ENCODE measurements at regions not wholly inside any gene's neighbourhood (a gene's known extent, or its start where the extent isn't known, plus 50 kb on each side); places are given as distances from the start of the nearest gene placed in this dataset.

- no peak overlapping the region for H3K4me3 Mint-ChIP-seq
- no peak for DNase-seq (ENCODE audit: low spot score)
- no peaks in the 10 kb centered on the region for H3K27me3 Mint-ChIP-seq (ENCODE audit: insufficient read depth)
- no peaks in the 10 kb centered on the region for H3K36me3 Mint-ChIP-seq (ENCODE audit: low read depth)
- no peak overlapping the region for H3K27ac Mint-ChIP-seq
- peaks cover 28% of the 10 kb centered on the region for H3K9me3 Mint-ChIP-seq
- intact Hi-C loops (cut with micrococcal nuclease) = no loop called here
- no peaks in the 10 kb centered on the region for H3K4me1 Mint-ChIP-seq (ENCODE audit: low read depth)
Measured at GRCh38 chr16:62602790-62603189, 566.6 kb upstream of the CDH8 start.

GRCh38 chr16:62597875-62598274 lies 561.6 kb upstream of the CDH8 start:
- peaks cover 33% of the 10 kb centered on the region for H3K9me3 Mint-ChIP-seq
- H3K27me3 Mint-ChIP-seq (ENCODE audit: insufficient read depth) = no peaks in the 10 kb centered on the region
- H3K36me3 Mint-ChIP-seq (ENCODE audit: low read depth) = no peaks in the 10 kb centered on the region
- no peak overlapping the region for H3K4me3 Mint-ChIP-seq
- no peaks in the 10 kb centered on the region for H3K4me1 Mint-ChIP-seq (ENCODE audit: low read depth)
- no peak for DNase-seq (ENCODE audit: low spot score)
- H3K27ac Mint-ChIP-seq = no peak overlapping the region
- intact Hi-C loops (cut with micrococcal nuclease) = no loop called here

GRCh38 chr16:62596584-62596983 lies 560.3 kb upstream of the CDH8 start:
- Mint-ChIP-seq H3K27me3 (ENCODE audit: insufficient read depth) (no peaks in the 10 kb centered on the region), H3K9me3 (peaks cover 29% of the 10 kb centered on the region), H3K4me1 (ENCODE audit: low read depth) (no peaks in the 10 kb centered on the region), H3K27ac (no peak overlapping the region), H3K4me3 (no peak overlapping the region), H3K36me3 (ENCODE audit: low read depth) (no peaks in the 10 kb centered on the region)
- intact Hi-C loops (cut with micrococcal nuclease) = no loop called here
- DNase-seq (ENCODE audit: low spot score) = no peak

GRCh38 chr16:62596125-62596524 lies 559.9 kb upstream of the CDH8 start:
- no peaks in the 10 kb centered on the region for H3K27me3 Mint-ChIP-seq (ENCODE audit: insufficient read depth)
- intact Hi-C loops (cut with micrococcal nuclease) = no loop called here
- no peak overlapping the region for H3K4me3 Mint-ChIP-seq
- H3K9me3 Mint-ChIP-seq = peaks cover 25% of the 10 kb centered on the region
- H3K27ac Mint-ChIP-seq = no peak overlapping the region
- DNase-seq (ENCODE audit: low spot score) = no peak
- H3K36me3 Mint-ChIP-seq (ENCODE audit: low read depth) = no peaks in the 10 kb centered on the region
- H3K4me1 Mint-ChIP-seq (ENCODE audit: low read depth) = no peaks in the 10 kb centered on the region

- no peak overlapping the region for H3K4me3 Mint-ChIP-seq
- no peak for DNase-seq (ENCODE audit: low spot score)
- H3K9me3 Mint-ChIP-seq = peaks cover 28% of the 10 kb centered on the region
- intact Hi-C loops (cut with micrococcal nuclease) = no loop called here
- no peak overlapping the region for H3K27ac Mint-ChIP-seq
- H3K27me3 Mint-ChIP-seq (ENCODE audit: insufficient read depth) = no peaks in the 10 kb centered on the region
- H3K36me3 Mint-ChIP-seq (ENCODE audit: low read depth) = no peaks in the 10 kb centered on the region
- no peaks in the 10 kb centered on the region for H3K4me1 Mint-ChIP-seq (ENCODE audit: low read depth)
Measured at GRCh38 chr16:62586128-62586862, 550.1 kb upstream of the CDH8 start.

GRCh38 chr16:62585041-62585545 lies 548.9 kb upstream of the CDH8 start:
- Mint-ChIP-seq H3K27me3 (ENCODE audit: insufficient read depth) (no peaks in the 10 kb centered on the region), H3K27ac (no peak overlapping the region), H3K36me3 (ENCODE audit: low read depth) (no peaks in the 10 kb centered on the region), H3K9me3 (peaks cover 28% of the 10 kb centered on the region), H3K4me3 (no peak overlapping the region), H3K4me1 (ENCODE audit: low read depth) (no peaks in the 10 kb centered on the region)
- no peak for DNase-seq (ENCODE audit: low spot score)
- intact Hi-C loops (cut with micrococcal nuclease) = no loop called here

GRCh38 chr16:62583414-62583813 lies 547.2 kb upstream of the CDH8 start:
- no peaks in the 10 kb centered on the region for H3K27me3 Mint-ChIP-seq (ENCODE audit: insufficient read depth)
- no peaks in the 10 kb centered on the region for H3K4me1 Mint-ChIP-seq (ENCODE audit: low read depth)
- no peak overlapping the region for H3K27ac Mint-ChIP-seq
- no peaks in the 10 kb centered on the region for H3K36me3 Mint-ChIP-seq (ENCODE audit: low read depth)
- no peak overlapping the region for H3K4me3 Mint-ChIP-seq
- no peak for DNase-seq (ENCODE audit: low spot score)
- H3K9me3 Mint-ChIP-seq = peaks cover 30% of the 10 kb centered on the region
- intact Hi-C loops (cut with micrococcal nuclease) = no loop called here

GRCh38 chr16:62573466-62573865 lies 537.2 kb upstream of the CDH8 start:
- H3K9me3 Mint-ChIP-seq = peaks cover 24% of the 10 kb centered on the region
- no peak overlapping the region for H3K4me3 Mint-ChIP-seq
- H3K4me1 Mint-ChIP-seq (ENCODE audit: low read depth) = no peaks in the 10 kb centered on the region
- no peak for DNase-seq (ENCODE audit: low spot score)
- intact Hi-C loops (cut with micrococcal nuclease) = no loop called here
- H3K36me3 Mint-ChIP-seq (ENCODE audit: low read depth) = no peaks in the 10 kb centered on the region
- no peaks in the 10 kb centered on the region for H3K27me3 Mint-ChIP-seq (ENCODE audit: insufficient read depth)
- no peak overlapping the region for H3K27ac Mint-ChIP-seq

GRCh38 chr16:62568926-62569325 lies 532.7 kb upstream of the CDH8 start:
- Mint-ChIP-seq H3K27ac (no peak overlapping the region), H3K4me3 (no peak overlapping the region), H3K9me3 (peaks cover 17% of the 10 kb centered on the region), H3K4me1 (ENCODE audit: low read depth) (no peaks in the 10 kb centered on the region), H3K27me3 (ENCODE audit: insufficient read depth) (no peaks in the 10 kb centered on the region), H3K36me3 (ENCODE audit: low read depth) (no peaks in the 10 kb centered on the region)
- DNase-seq (ENCODE audit: low spot score) = no peak
- intact Hi-C loops (cut with micrococcal nuclease) = no loop called here

GRCh38 chr16:62565706-62566105 lies 529.5 kb upstream of the CDH8 start:
- no peak overlapping the region for H3K4me3 Mint-ChIP-seq
- H3K27ac Mint-ChIP-seq = no peak overlapping the region
- peaks cover 26% of the 10 kb centered on the region for H3K9me3 Mint-ChIP-seq
- no peak for DNase-seq (ENCODE audit: low spot score)
- no peaks in the 10 kb centered on the region for H3K27me3 Mint-ChIP-seq (ENCODE audit: insufficient read depth)
- no peaks in the 10 kb centered on the region for H3K36me3 Mint-ChIP-seq (ENCODE audit: low read depth)
- no peaks in the 10 kb centered on the region for H3K4me1 Mint-ChIP-seq (ENCODE audit: low read depth)
- intact Hi-C loops (cut with micrococcal nuclease) = no loop called here

- intact Hi-C loops (cut with micrococcal nuclease) = no loop called here
- H3K27ac Mint-ChIP-seq = no peak overlapping the region
- no peaks in the 10 kb centered on the region for H3K4me1 Mint-ChIP-seq (ENCODE audit: low read depth)
- peaks cover 24% of the 10 kb centered on the region for H3K9me3 Mint-ChIP-seq
- H3K4me3 Mint-ChIP-seq = no peak overlapping the region
- H3K27me3 Mint-ChIP-seq (ENCODE audit: insufficient read depth) = no peaks in the 10 kb centered on the region
- H3K36me3 Mint-ChIP-seq (ENCODE audit: low read depth) = no peaks in the 10 kb centered on the region
- DNase-seq (ENCODE audit: low spot score) = no peak
Measured at GRCh38 chr16:62564291-62564690, 528.1 kb upstream of the CDH8 start.

GRCh38 chr16:62562121-62562520 lies 525.9 kb upstream of the CDH8 start:
- Mint-ChIP-seq H3K36me3 (ENCODE audit: low read depth) (no peaks in the 10 kb centered on the region), H3K27me3 (ENCODE audit: insufficient read depth) (no peaks in the 10 kb centered on the region), H3K4me3 (no peak overlapping the region), H3K27ac (no peak overlapping the region), H3K4me1 (ENCODE audit: low read depth) (no peaks in the 10 kb centered on the region), H3K9me3 (peaks cover 21% of the 10 kb centered on the region)
- intact Hi-C loops (cut with micrococcal nuclease) = no loop called here
- no peak for DNase-seq (ENCODE audit: low spot score)

GRCh38 chr16:62549875-62550274 lies 513.6 kb upstream of the CDH8 start:
- DNase-seq (ENCODE audit: low spot score) = no peak
- Mint-ChIP-seq H3K4me3 (no peak overlapping the region), H3K9me3 (peaks cover 27% of the 10 kb centered on the region), H3K27ac (no peak overlapping the region), H3K4me1 (ENCODE audit: low read depth) (no peaks in the 10 kb centered on the region), H3K27me3 (ENCODE audit: insufficient read depth) (no peaks in the 10 kb centered on the region), H3K36me3 (ENCODE audit: low read depth) (no peaks in the 10 kb centered on the region)
- intact Hi-C loops (cut with micrococcal nuclease) = no loop called here

- Mint-ChIP-seq H3K27ac (no peak overlapping the region), H3K9me3 (peaks cover 21% of the 10 kb centered on the region), H3K4me1 (ENCODE audit: low read depth) (no peaks in the 10 kb centered on the region), H3K27me3 (ENCODE audit: insufficient read depth) (no peaks in the 10 kb centered on the region), H3K4me3 (no peak overlapping the region), H3K36me3 (ENCODE audit: low read depth) (no peaks in the 10 kb centered on the region)
- intact Hi-C loops (cut with micrococcal nuclease) = no loop called here
- DNase-seq (ENCODE audit: low spot score) = no peak
Measured at GRCh38 chr16:62548095-62548494, 511.9 kb upstream of the CDH8 start.
